Body of pancreas (tissue), 4 donors: ENCODE measurements at regions not wholly inside any gene's neighbourhood (a gene's known extent, or its start where the extent isn't known, plus 50 kb on each side); places are given as distances from the start of the nearest gene placed in this dataset.

Source experiments
- CTCF ChIP-seq, 7 experiments: fragments of 450-650 bp in 4 of 7; fragments of 200-600 bp in 3 of 7; sonication (generic) in 3 of 7; IDR thresholded peaks; one replicate each; pipeline ENCODE4 v1.5.1; 2016 to 2019; ENCODE audit warnings: antibody characterized with exemption in 7 of 7
- POLR2A ChIP-seq, 3 donors: fragments of 450-650 bp; IDR thresholded peaks; one replicate each; pipeline ENCODE4 v1.6.1; 2016; ENCODE audit warnings: antibody characterized with exemption in 3 of 3, mild to moderate bottlenecking in 2 of 3

GRCh38 chr3:124057420-124057819, 65.5 kb upstream of the ROPN1 start:
- TF ChIP-seq CTCF (IDR thresholded peaks at IDR 0.05): no peak
- TF ChIP-seq POLR2A (IDR thresholded peaks at IDR 0.05): no peak
